ENCODE measurements at regions not wholly inside any gene's neighbourhood (a gene's known extent, or its start where the extent isn't known, plus 50 kb on each side); places are given as distances from the start of the nearest gene placed in this dataset.

- H3K4me3 ChIP-seq (ENCODE audit: insufficient read depth, low read depth, low read length): no peak overlapping the region
- WGBS, 2 experiments (ENCODE audit: extremely low coverage in 2 of 2, insufficient read length in 1 of 2): 71% methylated on average over 1 of the region's 3 CpGs; no CpG with 5 or more reads in 1 of the 2 experiments
- H3K4me1 ChIP-seq (ENCODE audit: control insufficient read depth, insufficient read depth, low read length): no peaks in the 10 kb centered on the region
- TF ChIP-seq CEBPB (IDR thresholded peaks at IDR 0.05; ENCODE audit: low read depth, low read length) (peak; percentile 29; the same call in 1 of the 2 replicates), MAZ (IDR thresholded peaks at IDR 0.05; ENCODE audit: borderline replicate concordance, low read depth, low read length) (no peak)
- DNase-seq (no peak), ATAC-seq (ENCODE audit: low read depth) (no peak)
- intact Hi-C loops (cut with micrococcal nuclease): no loop called here
- dilution Hi-C loops (cut with HindIII; ENCODE audit: low sequenced_read_pairs, unreplicated experiment): no loop called here
- H2BK20ac ChIP-seq (ENCODE audit: low read depth, low read length): no peak overlapping the region
- no peak overlapping the region for H3K4me2 ChIP-seq (ENCODE audit: low read depth, low read length)
- H3K27me3 ChIP-seq (ENCODE audit: control insufficient read depth, insufficient read depth, low read length): peaks cover 4% of the 10 kb centered on the region
- ChIA-PET CTCF (no interaction called here), POLR2A (ENCODE audit: unreplicated experiment) (no interaction called here)
- H2AFZ ChIP-seq (replicated peaks; ENCODE audit: low read length, poor library complexity): no peak overlapping the region
- H3K27ac ChIP-seq (ENCODE audit: insufficient read depth, low read length): no peak overlapping the region
- no peak overlapping the region for H4K91ac ChIP-seq (ENCODE audit: insufficient read depth, low read depth, low read length)
- no peak overlapping the region for H4K5ac ChIP-seq (ENCODE audit: low read depth, low read length)
- no TSS peak for BruUV-seq (replicated peaks)
- no peak overlapping the region for H3K4ac ChIP-seq (ENCODE audit: low read depth, low read length)
- no peak overlapping the region for H3K18ac ChIP-seq (ENCODE audit: low read depth, low read length)
- H3K79me1 ChIP-seq (ENCODE audit: low read depth in 1 of 2, low read length in 2 of 2): no peaks in the 10 kb centered on the region
- H3K14ac ChIP-seq (replicated peaks; ENCODE audit: low read depth, low read length): no peak overlapping the region
- H2AK5ac ChIP-seq (ENCODE audit: low read depth, low read length): no peak overlapping the region
- H4K20me1 ChIP-seq (ENCODE audit: insufficient read depth, low read length): no peaks in the 10 kb centered on the region
- no peak overlapping the region for H3K56ac ChIP-seq (ENCODE audit: extremely low read depth, insufficient read depth, low read length)
- H4K8ac ChIP-seq (ENCODE audit: low read depth in 2 of 2, low read length in 2 of 2): no peak overlapping the region
- H3K36me3 ChIP-seq (ENCODE audit: control insufficient read depth, insufficient read depth, low read length): no peaks in the 10 kb centered on the region
- no peaks in the 10 kb centered on the region for H3K9me3 ChIP-seq (ENCODE audit: control insufficient read depth, insufficient read depth, low read length)
- no peaks in the 10 kb centered on the region for H3K9me1 ChIP-seq (ENCODE audit: insufficient read depth, low read length)
- H2AK9ac ChIP-seq (replicated peaks; ENCODE audit: low read depth, low read length, poor library complexity): no peak overlapping the region
- no peak overlapping the region for H2BK15ac ChIP-seq (ENCODE audit: low read depth, low read length)
- H2BK120ac ChIP-seq (ENCODE audit: low read depth, low read length): no peak overlapping the region
- H2BK5ac ChIP-seq (ENCODE audit: low read depth, low read length, poor library complexity, severe bottlenecking): no peak overlapping the region
- in situ Hi-C loops (cut with MboI; ENCODE audit: low sequenced_read_pairs): no loop called here
- no peak overlapping the region for H3K9ac ChIP-seq (ENCODE audit: low read depth, low read length)
- H3K23ac ChIP-seq (ENCODE audit: low read depth, low read length): no peak overlapping the region
These were observed 96.9 kb upstream of the FAM180A start for GRCh38 chr7:135845415-135846075.

Measured in IMR-90 (cell line).